PC-9 (cell line): ENCODE measurements at regions not wholly inside any gene's neighbourhood (a gene's known extent, or its start where the extent isn't known, plus 50 kb on each side); places are given as distances from the start of the nearest gene placed in this dataset.

Experiments used
- BruUV-seq: library from RNA; stranded (reverse); fragments of 400-500 nt; replicated peaks from 2 replicates; lab custom pipeline; 2021; lab: Mats Ljungman, UMichigan
- CTCF ChIA-PET: fragments of 300-600 bp; sonication (Branson Sonifier 250); formaldehyde crosslinking; loops from one replicate; lab custom pipeline; 2022; ENCODE audit warnings: antibody characterized with exemption; lab: Charles Lee
- POLR2A ChIA-PET: fragments of 300-600 bp; sonication (Branson Sonifier 250); formaldehyde crosslinking; loops from one replicate; lab custom pipeline; 2022; ENCODE audit warnings: antibody characterized with exemption; ENCODE audit not compliant: unreplicated experiment; lab: Charles Lee
- DNase-seq, 2 experiments: peaks; one replicate each; pipeline versions ENCODE4 v3.0.0 to v3.0.0-alpha.2; 2015 to 2022; ENCODE audit warnings: mixed read lengths in 1 of 2
- H2AFZ ChIP-seq: fragments of 200-600 bp; sonication (generic); 2 replicates; pipeline ENCODE4 v1.8.1; 2017; ENCODE audit warnings: antibody characterized with exemption
- H3F3A ChIP-seq: fragments of 200-600 bp; sonication (generic); 2 replicates; pipeline ENCODE4 v1.8.1; 2017; ENCODE audit warnings: antibody characterized with exemption, mild to moderate bottlenecking, low read depth; ENCODE audit not compliant: insufficient read depth
- H3K27ac ChIP-seq: fragments of 200-600 bp; sonication (generic); 2 replicates; pipeline ENCODE4 v1.6.1; 2016; ENCODE audit warnings: mixed run types
- H3K27me3 ChIP-seq: fragments of 200-600 bp; sonication (generic); 2 replicates; pipeline ENCODE4 v1.6.1; 2016; ENCODE audit warnings: low read depth, mixed run types; ENCODE audit not compliant: insufficient read depth
- H3K36me3 ChIP-seq: fragments of 200-600 bp; sonication (generic); 2 replicates; pipeline ENCODE4 v1.6.1; 2016; ENCODE audit warnings: low read depth, mixed run types
- H3K4me1 ChIP-seq: fragments of 200-600 bp; sonication (generic); replicated peaks from 2 replicates; pipeline ENCODE4 v1.6.1; 2016; ENCODE audit warnings: mixed run types; ENCODE audit not compliant: insufficient read depth
- H3K4me2 ChIP-seq: fragments of 200-600 bp; sonication (generic); 2 replicates; pipeline ENCODE4 v1.6.1; 2017; ENCODE audit warnings: mixed run types
- H3K4me3 ChIP-seq: fragments of 200-600 bp; sonication (generic); 2 replicates; pipeline ENCODE4 v1.6.1; 2016; ENCODE audit warnings: mixed run types
- H3K79me2 ChIP-seq: fragments of 200-600 bp; sonication (generic); 2 replicates; pipeline ENCODE4 v1.6.1; 2017; ENCODE audit warnings: low read depth, mixed run types
- H3K9me2 ChIP-seq: fragments of 200-600 bp; sonication (generic); 2 replicates; pipeline ENCODE4 v1.8.1; 2017; ENCODE audit warnings: mild to moderate bottlenecking; ENCODE audit not compliant: insufficient read depth
- H3K9me3 ChIP-seq: fragments of 200-600 bp; sonication (generic); 2 replicates; pipeline ENCODE4 v1.8.1; 2016; ENCODE audit warnings: low read depth; ENCODE audit not compliant: insufficient read depth
- H4K20me1 ChIP-seq: fragments of 200-600 bp; sonication (generic); 2 replicates; pipeline ENCODE4 v1.8.1; 2017; ENCODE audit not compliant: insufficient read depth
- CTCF ChIP-seq: fragments of 200-600 bp; sonication (generic); conservative IDR thresholded peaks from 2 replicates; pipeline ENCODE4 v1.6.1; 2017; ENCODE audit warnings: mixed run types, antibody characterized with exemption, mild to moderate bottlenecking, moderate library complexity
- EZH2 ChIP-seq: fragments of 200-600 bp; sonication (generic); IDR thresholded peaks from 2 replicates; pipeline ENCODE4 v1.8.0; 2017; ENCODE audit warnings: antibody characterized with exemption, low read depth
- intact Hi-C: fragments of 100-400 bp; cut with micrococcal nuclease; formaldehyde crosslinking; loops from one replicate; pipeline ENCODE4 v1.10.0; 2022; ENCODE audit not compliant: unreplicated experiment

- no peak overlapping the region for H3K27ac ChIP-seq
- H2AFZ ChIP-seq = no peak overlapping the region
- no TSS peak for BruUV-seq
- no peaks in the 10 kb centered on the region for H3K36me3 ChIP-seq
- no peaks in the 10 kb centered on the region; the same call in none of the 2 replicates for H3K9me3 ChIP-seq
- H3F3A ChIP-seq = peaks cover 8% of the 10 kb centered on the region; the same call in 1 of the 2 replicates
- peaks cover 13% of the 10 kb centered on the region for H3K4me1 ChIP-seq
- no peaks in the 10 kb centered on the region for H4K20me1 ChIP-seq
- TF ChIP-seq CTCF (no peak), EZH2 (no peak)
- no peak overlapping the region for H3K4me2 ChIP-seq
- CTCF ChIA-PET = no interaction called here
- no peaks in the 10 kb centered on the region for H3K27me3 ChIP-seq
- no peak for DNase-seq
- no peaks in the 10 kb centered on the region for H3K79me2 ChIP-seq
- no peaks in the 10 kb centered on the region for H3K9me2 ChIP-seq
- H3K4me3 ChIP-seq = no peak overlapping the region
- intact Hi-C loops = no loop called here
- POLR2A ChIA-PET = no interaction called here
Measured at GRCh38 chr18:22482948-22483347, 65.2 kb upstream of the CTAGE1 start.

- Histone ChIP-seq H3F3A (peaks cover 8% of the 10 kb centered on the region; the same call in 1 of the 2 replicates), H3K79me2 (no peaks in the 10 kb centered on the region), H3K36me3 (no peaks in the 10 kb centered on the region), H3K27ac (no peak overlapping the region), H4K20me1 (no peaks in the 10 kb centered on the region), H3K4me1 (peaks cover 13% of the 10 kb centered on the region), H3K9me2 (no peaks in the 10 kb centered on the region), H3K9me3 (no peaks in the 10 kb centered on the region; the same call in none of the 2 replicates), H3K4me3 (no peak overlapping the region), H3K27me3 (no peaks in the 10 kb centered on the region), H2AFZ (no peak overlapping the region), H3K4me2 (no peak overlapping the region)
- ChIA-PET CTCF (no interaction called here), POLR2A (no interaction called here)
- TF ChIP-seq CTCF (no peak), EZH2 (no peak)
- intact Hi-C loops = no loop called here
- no peak for DNase-seq
- BruUV-seq = no TSS peak
Measured at GRCh38 chr18:22483407-22483806, 65.7 kb upstream of the CTAGE1 start.

- TF ChIP-seq EZH2 (no peak), CTCF (no peak)
- Histone ChIP-seq H2AFZ (no peak overlapping the region), H3K4me1 (peaks cover 13% of the 10 kb centered on the region), H3F3A (peaks cover 8% of the 10 kb centered on the region; the same call in 1 of the 2 replicates), H3K79me2 (no peaks in the 10 kb centered on the region), H3K27ac (no peak overlapping the region), H3K4me2 (no peak overlapping the region), H3K9me3 (no peaks in the 10 kb centered on the region; the same call in none of the 2 replicates), H3K4me3 (no peak overlapping the region), H3K27me3 (no peaks in the 10 kb centered on the region), H4K20me1 (no peaks in the 10 kb centered on the region), H3K36me3 (no peaks in the 10 kb centered on the region), H3K9me2 (no peaks in the 10 kb centered on the region)
- no TSS peak for BruUV-seq
- POLR2A ChIA-PET = no interaction called here
- intact Hi-C loops = no loop called here
- CTCF ChIA-PET = no interaction called here
- no peak for DNase-seq
Measured at GRCh38 chr18:22484471-22484870, 66.8 kb upstream of the CTAGE1 start.
